ENCODE measurements at regions not wholly inside any gene's neighbourhood (a gene's known extent, or its start where the extent isn't known, plus 50 kb on each side); places are given as distances from the start of the nearest gene placed in this dataset.

- Histone ChIP-seq H3K9ac (ENCODE audit: low read depth, low read length, poor library complexity, severe bottlenecking) (no peak overlapping the region), H3K79me2 (ENCODE audit: insufficient read depth, low read length) (no peaks in the 10 kb centered on the region), H3F3A (ENCODE audit: low read depth) (no peaks in the 10 kb centered on the region), H3K9me2 (replicated peaks; ENCODE audit: low read depth, low read length) (no peaks in the 10 kb centered on the region), H3K27me3 (ENCODE audit: insufficient read depth, low read length, poor library complexity, severe bottlenecking) (no peaks in the 10 kb centered on the region), H4K20me1 (ENCODE audit: insufficient read depth, low read length, poor library complexity, severe bottlenecking) (no peaks in the 10 kb centered on the region), H3K9me3 (ENCODE audit: insufficient read depth, low read depth, low read length) (no peaks in the 10 kb centered on the region), H3K4me1 (ENCODE audit: insufficient read depth, low read length, poor library complexity, severe bottlenecking) (no peaks in the 10 kb centered on the region), H2AFZ (ENCODE audit: low read length) (no peak overlapping the region), H3K4me3 (ENCODE audit: low read length, poor library complexity, severe bottlenecking) (no peak overlapping the region), H3K4me2 (ENCODE audit: low read depth, low read length, poor library complexity, severe bottlenecking) (no peak overlapping the region), H3K36me3 (ENCODE audit: insufficient read depth, low read length) (no peaks in the 10 kb centered on the region)
- TF ChIP-seq EZH2phosphoT487 (IDR thresholded peaks at IDR 0.05; ENCODE audit: borderline replicate concordance), result no peak
- TF ChIP-seq, protein P1, sequence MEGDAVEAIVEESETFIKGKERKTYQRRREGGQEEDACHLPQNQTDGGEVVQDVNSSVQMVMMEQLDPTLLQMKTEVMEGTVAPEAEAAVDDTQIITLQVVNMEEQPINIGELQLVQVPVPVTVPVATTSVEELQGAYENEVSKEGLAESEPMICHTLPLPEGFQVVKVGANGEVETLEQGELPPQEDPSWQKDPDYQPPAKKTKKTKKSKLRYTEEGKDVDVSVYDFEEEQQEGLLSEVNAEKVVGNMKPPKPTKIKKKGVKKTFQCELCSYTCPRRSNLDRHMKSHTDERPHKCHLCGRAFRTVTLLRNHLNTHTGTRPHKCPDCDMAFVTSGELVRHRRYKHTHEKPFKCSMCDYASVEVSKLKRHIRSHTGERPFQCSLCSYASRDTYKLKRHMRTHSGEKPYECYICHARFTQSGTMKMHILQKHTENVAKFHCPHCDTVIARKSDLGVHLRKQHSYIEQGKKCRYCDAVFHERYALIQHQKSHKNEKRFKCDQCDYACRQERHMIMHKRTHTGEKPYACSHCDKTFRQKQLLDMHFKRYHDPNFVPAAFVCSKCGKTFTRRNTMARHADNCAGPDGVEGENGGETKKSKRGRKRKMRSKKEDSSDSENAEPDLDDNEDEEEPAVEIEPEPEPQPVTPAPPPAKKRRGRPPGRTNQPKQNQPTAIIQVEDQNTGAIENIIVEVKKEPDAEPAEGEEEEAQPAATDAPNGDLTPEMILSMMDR (conservative IDR thresholded peaks at IDR 0.05; ENCODE audit: low read length), result no peak
These were observed 168.8 kb downstream of the TANC2 start for GRCh38 chr17:63134867-63135266.

GRCh38 chr17:63136369-63137012 is 170.5 kb downstream of the TANC2 start:
- no peaks in the 10 kb centered on the region for H3K79me2 ChIP-seq (ENCODE audit: insufficient read depth, low read length)

DNA sequence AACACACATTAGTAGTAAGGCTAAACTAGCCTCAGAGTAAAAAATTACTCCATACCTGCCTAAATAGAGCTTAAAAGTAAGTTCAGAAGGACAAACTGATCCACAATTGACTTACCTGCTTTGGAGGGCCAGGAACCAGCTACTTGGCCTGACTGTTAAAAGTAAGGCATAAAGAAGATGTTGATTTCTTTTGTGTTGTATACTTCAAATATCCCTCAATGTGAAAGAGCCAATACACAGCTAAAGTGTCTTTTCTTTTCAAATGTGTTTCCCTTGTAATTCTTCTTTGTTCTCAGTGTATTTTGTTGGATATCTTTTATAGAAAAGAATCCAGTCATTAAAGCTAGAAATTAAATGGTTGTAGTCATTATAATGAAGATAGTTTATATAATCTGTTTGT is 171.1 kb downstream of the TANC2 start:
- Histone ChIP-seq H4K20me1 (ENCODE audit: insufficient read depth, low read length, poor library complexity, severe bottlenecking) (no peaks in the 10 kb centered on the region), H3K4me3 (ENCODE audit: low read length, poor library complexity, severe bottlenecking) (no peak overlapping the region), H3K9me3 (ENCODE audit: insufficient read depth, low read depth, low read length) (no peaks in the 10 kb centered on the region), H3K79me2 (ENCODE audit: insufficient read depth, low read length) (no peaks in the 10 kb centered on the region), H3K9me2 (replicated peaks; ENCODE audit: low read depth, low read length) (no peaks in the 10 kb centered on the region), H3K36me3 (ENCODE audit: insufficient read depth, low read length) (no peaks in the 10 kb centered on the region), H3K4me1 (ENCODE audit: insufficient read depth, low read length, poor library complexity, severe bottlenecking) (peaks cover 5% of the 10 kb centered on the region), H3K27me3 (ENCODE audit: insufficient read depth, low read length, poor library complexity, severe bottlenecking) (no peaks in the 10 kb centered on the region), H2AFZ (ENCODE audit: low read length) (no peak overlapping the region), H3K9ac (ENCODE audit: low read depth, low read length, poor library complexity, severe bottlenecking) (no peak overlapping the region), H3F3A (ENCODE audit: low read depth) (no peaks in the 10 kb centered on the region), H3K4me2 (ENCODE audit: low read depth, low read length, poor library complexity, severe bottlenecking) (no peak overlapping the region)
- TF ChIP-seq, protein P1 (conservative IDR thresholded peaks at IDR 0.05; ENCODE audit: low read length), result no peak
- TF ChIP-seq EZH2phosphoT487 (IDR thresholded peaks at IDR 0.05; ENCODE audit: borderline replicate concordance), result no peak

More at GRCh38 chr17:63136369-63137012, 170.5 kb downstream of the TANC2 start:
- TF ChIP-seq, protein P1 (conservative IDR thresholded peaks at IDR 0.05; ENCODE audit: low read length), result no peak
- TF ChIP-seq EZH2phosphoT487 (IDR thresholded peaks at IDR 0.05; ENCODE audit: borderline replicate concordance), result no peak
- Histone ChIP-seq H3K4me2 (ENCODE audit: low read depth, low read length, poor library complexity, severe bottlenecking) (no peak overlapping the region), H3K4me1 (ENCODE audit: insufficient read depth, low read length, poor library complexity, severe bottlenecking) (peaks cover 5% of the 10 kb centered on the region), H3K4me3 (ENCODE audit: low read length, poor library complexity, severe bottlenecking) (no peak overlapping the region), H3K27me3 (ENCODE audit: insufficient read depth, low read length, poor library complexity, severe bottlenecking) (no peaks in the 10 kb centered on the region), H3F3A (ENCODE audit: low read depth) (no peaks in the 10 kb centered on the region), H2AFZ (ENCODE audit: low read length) (no peak overlapping the region), H3K9ac (ENCODE audit: low read depth, low read length, poor library complexity, severe bottlenecking) (no peak overlapping the region), H3K36me3 (ENCODE audit: insufficient read depth, low read length) (no peaks in the 10 kb centered on the region), H4K20me1 (ENCODE audit: insufficient read depth, low read length, poor library complexity, severe bottlenecking) (no peaks in the 10 kb centered on the region), H3K9me2 (replicated peaks; ENCODE audit: low read depth, low read length) (no peaks in the 10 kb centered on the region), H3K9me3 (ENCODE audit: insufficient read depth, low read depth, low read length) (no peaks in the 10 kb centered on the region)
